PC-9 (cell line): ENCODE measurements at regions not wholly inside any gene's neighbourhood (a gene's known extent, or its start where the extent isn't known, plus 50 kb on each side); places are given as distances from the start of the nearest gene placed in this dataset.

ENCODE experiments used
- EZH2 ChIP-seq: fragments of 200-600 bp; sonication (generic); IDR thresholded peaks from 2 replicates; pipeline ENCODE4 v1.8.0; 2017; ENCODE audit warnings: antibody characterized with exemption, low read depth
- TF ChIP-seq, protein P1 (sequence below): fragments of 200-600 bp; sonication (generic); conservative IDR thresholded peaks from 2 replicates; pipeline ENCODE4 v1.6.1; 2017; ENCODE audit warnings: mixed run types, antibody characterized with exemption, mild to moderate bottlenecking, moderate library complexity

DNA sequence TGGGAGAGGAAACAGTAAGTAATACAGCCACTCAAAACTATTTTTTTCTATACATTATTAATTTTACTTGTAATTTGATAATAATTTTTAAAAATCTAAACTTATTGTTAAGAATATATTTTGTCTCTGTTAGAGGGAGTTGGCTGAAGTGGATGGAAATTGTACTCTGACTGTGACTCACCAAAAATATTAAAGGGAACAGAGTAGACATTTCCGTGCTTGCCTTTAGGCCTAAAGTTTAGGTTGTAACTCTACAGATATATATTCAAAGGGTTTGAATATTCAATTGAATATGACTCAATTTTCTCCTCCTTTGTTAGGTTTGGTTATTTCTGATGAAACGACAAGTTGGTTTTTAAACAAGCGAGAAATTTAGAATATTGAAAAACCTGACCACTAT is 128.3 kb upstream of the PITX2 start:
- TF ChIP-seq EZH2, result no peak
- TF ChIP-seq, protein P1, sequence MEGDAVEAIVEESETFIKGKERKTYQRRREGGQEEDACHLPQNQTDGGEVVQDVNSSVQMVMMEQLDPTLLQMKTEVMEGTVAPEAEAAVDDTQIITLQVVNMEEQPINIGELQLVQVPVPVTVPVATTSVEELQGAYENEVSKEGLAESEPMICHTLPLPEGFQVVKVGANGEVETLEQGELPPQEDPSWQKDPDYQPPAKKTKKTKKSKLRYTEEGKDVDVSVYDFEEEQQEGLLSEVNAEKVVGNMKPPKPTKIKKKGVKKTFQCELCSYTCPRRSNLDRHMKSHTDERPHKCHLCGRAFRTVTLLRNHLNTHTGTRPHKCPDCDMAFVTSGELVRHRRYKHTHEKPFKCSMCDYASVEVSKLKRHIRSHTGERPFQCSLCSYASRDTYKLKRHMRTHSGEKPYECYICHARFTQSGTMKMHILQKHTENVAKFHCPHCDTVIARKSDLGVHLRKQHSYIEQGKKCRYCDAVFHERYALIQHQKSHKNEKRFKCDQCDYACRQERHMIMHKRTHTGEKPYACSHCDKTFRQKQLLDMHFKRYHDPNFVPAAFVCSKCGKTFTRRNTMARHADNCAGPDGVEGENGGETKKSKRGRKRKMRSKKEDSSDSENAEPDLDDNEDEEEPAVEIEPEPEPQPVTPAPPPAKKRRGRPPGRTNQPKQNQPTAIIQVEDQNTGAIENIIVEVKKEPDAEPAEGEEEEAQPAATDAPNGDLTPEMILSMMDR, result no peak
